ENCODE measurements at regions not wholly inside any gene's neighbourhood (a gene's known extent, or its start where the extent isn't known, plus 50 kb on each side); places are given as distances from the start of the nearest gene placed in this dataset.

DNA sequence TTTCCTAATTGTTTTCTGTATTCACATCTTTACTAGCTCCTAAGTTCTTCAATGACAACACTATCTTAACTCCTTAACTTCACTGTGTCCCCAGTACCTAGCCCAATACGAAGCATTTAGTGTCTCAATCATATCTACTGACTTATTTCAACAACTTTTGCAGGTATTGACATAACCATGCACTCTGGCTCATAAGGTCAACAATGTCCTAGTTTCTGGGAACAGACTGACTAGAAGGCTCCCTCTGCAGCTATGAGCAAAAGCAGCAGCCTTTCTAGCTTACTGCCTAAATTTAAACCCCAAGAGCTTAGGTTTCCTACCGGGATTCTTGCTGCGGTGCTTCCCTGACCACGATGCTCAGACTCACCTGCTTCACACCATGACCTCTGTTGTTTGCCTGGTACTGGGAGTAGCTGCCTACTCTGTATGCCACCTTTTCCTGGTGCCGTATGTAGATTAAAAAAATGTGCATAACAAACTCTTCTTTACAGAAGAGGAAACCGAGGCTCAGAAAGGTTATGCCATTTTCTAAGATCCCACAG is 767.7 kb downstream of the TUSC7 start:
- TF ChIP-seq TARDBP (IDR thresholded peaks at IDR 0.05): no peak
- TF ChIP-seq FOXA1 (IDR thresholded peaks at IDR 0.05): no peak
- TF ChIP-seq FOXM1 (IDR thresholded peaks at IDR 0.05; ENCODE audit: borderline replicate concordance): no peak
- TF ChIP-seq SUZ12 (IDR thresholded peaks at IDR 0.05): no peak
- TF ChIP-seq ELF4 (IDR thresholded peaks at IDR 0.05): no peak
